ENCODE measurements at regions not wholly inside any gene's neighbourhood (a gene's known extent, or its start where the extent isn't known, plus 50 kb on each side); places are given as distances from the start of the nearest gene placed in this dataset.

GRCh38 chr15:101120473-101120872, 131.4 kb downstream of the CHSY1 start:
- POLR2A ChIA-PET, result no interaction called here
- Histone ChIP-seq H3K9me3 (ENCODE audit: low read length) (no peaks in the 10 kb centered on the region), H3K4me1 (ENCODE audit: insufficient read depth, low read length, poor library complexity, severe bottlenecking) (peaks cover 19% of the 10 kb centered on the region), H3K36me3 (ENCODE audit: insufficient read depth, low read length) (no peaks in the 10 kb centered on the region), H3K4me3 (ENCODE audit: low read depth, low read length, poor library complexity, severe bottlenecking) (no peak overlapping the region), H3K79me2 (ENCODE audit: insufficient read depth, low read depth, low read length) (no peaks in the 10 kb centered on the region), H3K9me2 (ENCODE audit: insufficient read depth, low read length) (no peaks in the 10 kb centered on the region), H2AFZ (ENCODE audit: low read length) (no peak overlapping the region), H4K20me1 (ENCODE audit: insufficient read depth, low read length) (no peaks in the 10 kb centered on the region; the same call in 1 of the 2 replicates), H3K27ac (ENCODE audit: low read depth, low read length, poor library complexity, severe bottlenecking) (no peak overlapping the region), H3K4me2 (ENCODE audit: low read length) (no peak overlapping the region)
- no peak for TF ChIP-seq EZH2phosphoT487 (IDR thresholded peaks at IDR 0.05; ENCODE audit: borderline replicate concordance, low read depth, low read length)
- TF ChIP-seq, protein P1, sequence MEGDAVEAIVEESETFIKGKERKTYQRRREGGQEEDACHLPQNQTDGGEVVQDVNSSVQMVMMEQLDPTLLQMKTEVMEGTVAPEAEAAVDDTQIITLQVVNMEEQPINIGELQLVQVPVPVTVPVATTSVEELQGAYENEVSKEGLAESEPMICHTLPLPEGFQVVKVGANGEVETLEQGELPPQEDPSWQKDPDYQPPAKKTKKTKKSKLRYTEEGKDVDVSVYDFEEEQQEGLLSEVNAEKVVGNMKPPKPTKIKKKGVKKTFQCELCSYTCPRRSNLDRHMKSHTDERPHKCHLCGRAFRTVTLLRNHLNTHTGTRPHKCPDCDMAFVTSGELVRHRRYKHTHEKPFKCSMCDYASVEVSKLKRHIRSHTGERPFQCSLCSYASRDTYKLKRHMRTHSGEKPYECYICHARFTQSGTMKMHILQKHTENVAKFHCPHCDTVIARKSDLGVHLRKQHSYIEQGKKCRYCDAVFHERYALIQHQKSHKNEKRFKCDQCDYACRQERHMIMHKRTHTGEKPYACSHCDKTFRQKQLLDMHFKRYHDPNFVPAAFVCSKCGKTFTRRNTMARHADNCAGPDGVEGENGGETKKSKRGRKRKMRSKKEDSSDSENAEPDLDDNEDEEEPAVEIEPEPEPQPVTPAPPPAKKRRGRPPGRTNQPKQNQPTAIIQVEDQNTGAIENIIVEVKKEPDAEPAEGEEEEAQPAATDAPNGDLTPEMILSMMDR (conservative IDR thresholded peaks at IDR 0.05; ENCODE audit: low read length), result no peak
- DNase-seq (ENCODE audit: low spot score), result no peak
- CTCF ChIA-PET (ENCODE audit: unreplicated experiment), result no interaction called here
- no TSS peak for BruUV-seq (replicated peaks)
- intact Hi-C loops (cut with micrococcal nuclease; ENCODE audit: unreplicated experiment), result no loop called here

Data from OCI-LY7 (cell line).